ENCODE measurements at regions not wholly inside any gene's neighbourhood (a gene's known extent, or its start where the extent isn't known, plus 50 kb on each side); places are given as distances from the start of the nearest gene placed in this dataset.

DNA sequence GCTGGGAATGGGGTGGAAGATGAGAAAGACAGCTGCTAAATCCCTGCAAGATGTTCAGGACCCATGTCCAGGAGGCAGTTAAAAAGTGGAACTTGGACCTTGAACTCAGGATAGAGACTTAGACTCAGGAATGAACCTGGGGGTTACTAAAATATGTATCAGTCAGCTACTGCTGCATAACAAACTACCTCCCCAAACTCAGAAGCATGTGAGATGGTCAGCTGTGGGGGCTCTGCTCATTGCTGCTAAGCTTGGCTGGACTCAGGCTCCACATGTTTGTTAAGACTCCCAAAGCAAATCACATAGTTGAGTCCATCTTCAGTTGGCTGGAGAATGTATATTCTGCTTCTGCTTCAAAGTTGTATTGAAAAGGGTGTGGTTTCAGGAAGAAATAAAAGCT lies 61.4 kb upstream of the COPS8 start:
- no peak overlapping the region for H3K4me2 ChIP-seq
- H3K27ac ChIP-seq (ENCODE audit: low read depth in 2 of 2, low read length in 1 of 2): no peak overlapping the region
- H3K4me1 ChIP-seq (ENCODE audit: control insufficient read depth in 1 of 2, insufficient read depth in 2 of 2, low read depth in 1 of 2, low read length in 1 of 2): no peaks in the 10 kb centered on the region
- H3F3A ChIP-seq (replicated peaks; ENCODE audit: insufficient read depth): no peaks in the 10 kb centered on the region
- CTCF ChIA-PET: interaction anchor here (1.2 to 4.7 kb wide), 2 partner anchors 511 to 672 kb away, joined by 3 to 65 read pairs; no protein-coding TSS in a partner anchor
- no peak overlapping the region for H2AFZ ChIP-seq (ENCODE audit: low read depth)
- no peak for DNase-seq
- no peaks in the 10 kb centered on the region for H3K9me3 ChIP-seq
- H4K20me1 ChIP-seq (ENCODE audit: insufficient read depth): no peaks in the 10 kb centered on the region
- H3K9ac ChIP-seq: no peak overlapping the region
- H3K36me3 ChIP-seq (replicated peaks in 1 of 2; ENCODE audit: control insufficient read depth in 1 of 2, insufficient read depth in 2 of 2, low read length in 1 of 2): no peaks in the 10 kb centered on the region
- no peaks in the 10 kb centered on the region for H3K27me3 ChIP-seq (ENCODE audit: insufficient read depth)
- no peaks in the 10 kb centered on the region for H3K79me2 ChIP-seq (ENCODE audit: insufficient read depth)
- no peak overlapping the region for H3K4me3 ChIP-seq (ENCODE audit: low read depth in 2 of 2, low read length in 1 of 2)
- TF ChIP-seq, protein P1, sequence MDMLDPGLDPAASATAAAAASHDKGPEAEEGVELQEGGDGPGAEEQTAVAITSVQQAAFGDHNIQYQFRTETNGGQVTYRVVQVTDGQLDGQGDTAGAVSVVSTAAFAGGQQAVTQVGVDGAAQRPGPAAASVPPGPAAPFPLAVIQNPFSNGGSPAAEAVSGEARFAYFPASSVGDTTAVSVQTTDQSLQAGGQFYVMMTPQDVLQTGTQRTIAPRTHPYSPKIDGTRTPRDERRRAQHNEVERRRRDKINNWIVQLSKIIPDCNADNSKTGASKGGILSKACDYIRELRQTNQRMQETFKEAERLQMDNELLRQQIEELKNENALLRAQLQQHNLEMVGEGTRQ (IDR thresholded peaks at IDR 0.05; ENCODE audit: borderline replicate concordance, low read depth, low read length): no peak
- TF ChIP-seq EZH2phosphoT487 (IDR thresholded peaks at IDR 0.05; ENCODE audit: borderline replicate concordance, low read depth) (no peak), POLR2AphosphoS5 (IDR thresholded peaks at IDR 0.05; ENCODE audit: low read depth, low read length) (no peak), RFX5 (IDR thresholded peaks at IDR 0.05; ENCODE audit: low read length) (no peak), ELF1 (IDR thresholded peaks at IDR 0.05) (no peak), FOSL2 (IDR thresholded peaks at IDR 0.05; ENCODE audit: borderline replicate concordance, low read depth) (no peak), GABPA (IDR thresholded peaks at IDR 0.05; ENCODE audit: low read depth) (no peak)
- TF ChIP-seq, protein P2, sequence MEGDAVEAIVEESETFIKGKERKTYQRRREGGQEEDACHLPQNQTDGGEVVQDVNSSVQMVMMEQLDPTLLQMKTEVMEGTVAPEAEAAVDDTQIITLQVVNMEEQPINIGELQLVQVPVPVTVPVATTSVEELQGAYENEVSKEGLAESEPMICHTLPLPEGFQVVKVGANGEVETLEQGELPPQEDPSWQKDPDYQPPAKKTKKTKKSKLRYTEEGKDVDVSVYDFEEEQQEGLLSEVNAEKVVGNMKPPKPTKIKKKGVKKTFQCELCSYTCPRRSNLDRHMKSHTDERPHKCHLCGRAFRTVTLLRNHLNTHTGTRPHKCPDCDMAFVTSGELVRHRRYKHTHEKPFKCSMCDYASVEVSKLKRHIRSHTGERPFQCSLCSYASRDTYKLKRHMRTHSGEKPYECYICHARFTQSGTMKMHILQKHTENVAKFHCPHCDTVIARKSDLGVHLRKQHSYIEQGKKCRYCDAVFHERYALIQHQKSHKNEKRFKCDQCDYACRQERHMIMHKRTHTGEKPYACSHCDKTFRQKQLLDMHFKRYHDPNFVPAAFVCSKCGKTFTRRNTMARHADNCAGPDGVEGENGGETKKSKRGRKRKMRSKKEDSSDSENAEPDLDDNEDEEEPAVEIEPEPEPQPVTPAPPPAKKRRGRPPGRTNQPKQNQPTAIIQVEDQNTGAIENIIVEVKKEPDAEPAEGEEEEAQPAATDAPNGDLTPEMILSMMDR (IDR thresholded peaks at IDR 0.05): no peak
- TF ChIP-seq, protein P3, sequence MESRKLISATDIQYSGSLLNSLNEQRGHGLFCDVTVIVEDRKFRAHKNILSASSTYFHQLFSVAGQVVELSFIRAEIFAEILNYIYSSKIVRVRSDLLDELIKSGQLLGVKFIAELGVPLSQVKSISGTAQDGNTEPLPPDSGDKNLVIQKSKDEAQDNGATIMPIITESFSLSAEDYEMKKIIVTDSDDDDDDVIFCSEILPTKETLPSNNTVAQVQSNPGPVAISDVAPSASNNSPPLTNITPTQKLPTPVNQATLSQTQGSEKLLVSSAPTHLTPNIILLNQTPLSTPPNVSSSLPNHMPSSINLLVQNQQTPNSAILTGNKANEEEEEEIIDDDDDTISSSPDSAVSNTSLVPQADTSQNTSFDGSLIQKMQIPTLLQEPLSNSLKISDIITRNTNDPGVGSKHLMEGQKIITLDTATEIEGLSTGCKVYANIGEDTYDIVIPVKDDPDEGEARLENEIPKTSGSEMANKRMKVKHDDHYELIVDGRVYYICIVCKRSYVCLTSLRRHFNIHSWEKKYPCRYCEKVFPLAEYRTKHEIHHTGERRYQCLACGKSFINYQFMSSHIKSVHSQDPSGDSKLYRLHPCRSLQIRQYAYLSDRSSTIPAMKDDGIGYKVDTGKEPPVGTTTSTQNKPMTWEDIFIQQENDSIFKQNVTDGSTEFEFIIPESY (IDR thresholded peaks at IDR 0.05; ENCODE audit: borderline replicate concordance, low read depth): no peak
- TF ChIP-seq, protein P4, sequence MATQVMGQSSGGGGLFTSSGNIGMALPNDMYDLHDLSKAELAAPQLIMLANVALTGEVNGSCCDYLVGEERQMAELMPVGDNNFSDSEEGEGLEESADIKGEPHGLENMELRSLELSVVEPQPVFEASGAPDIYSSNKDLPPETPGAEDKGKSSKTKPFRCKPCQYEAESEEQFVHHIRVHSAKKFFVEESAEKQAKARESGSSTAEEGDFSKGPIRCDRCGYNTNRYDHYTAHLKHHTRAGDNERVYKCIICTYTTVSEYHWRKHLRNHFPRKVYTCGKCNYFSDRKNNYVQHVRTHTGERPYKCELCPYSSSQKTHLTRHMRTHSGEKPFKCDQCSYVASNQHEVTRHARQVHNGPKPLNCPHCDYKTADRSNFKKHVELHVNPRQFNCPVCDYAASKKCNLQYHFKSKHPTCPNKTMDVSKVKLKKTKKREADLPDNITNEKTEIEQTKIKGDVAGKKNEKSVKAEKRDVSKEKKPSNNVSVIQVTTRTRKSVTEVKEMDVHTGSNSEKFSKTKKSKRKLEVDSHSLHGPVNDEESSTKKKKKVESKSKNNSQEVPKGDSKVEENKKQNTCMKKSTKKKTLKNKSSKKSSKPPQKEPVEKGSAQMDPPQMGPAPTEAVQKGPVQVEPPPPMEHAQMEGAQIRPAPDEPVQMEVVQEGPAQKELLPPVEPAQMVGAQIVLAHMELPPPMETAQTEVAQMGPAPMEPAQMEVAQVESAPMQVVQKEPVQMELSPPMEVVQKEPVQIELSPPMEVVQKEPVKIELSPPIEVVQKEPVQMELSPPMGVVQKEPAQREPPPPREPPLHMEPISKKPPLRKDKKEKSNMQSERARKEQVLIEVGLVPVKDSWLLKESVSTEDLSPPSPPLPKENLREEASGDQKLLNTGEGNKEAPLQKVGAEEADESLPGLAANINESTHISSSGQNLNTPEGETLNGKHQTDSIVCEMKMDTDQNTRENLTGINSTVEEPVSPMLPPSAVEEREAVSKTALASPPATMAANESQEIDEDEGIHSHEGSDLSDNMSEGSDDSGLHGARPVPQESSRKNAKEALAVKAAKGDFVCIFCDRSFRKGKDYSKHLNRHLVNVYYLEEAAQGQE (IDR thresholded peaks at IDR 0.05; ENCODE audit: low read depth, low read length): no peak
- H3K9me2 ChIP-seq: no peaks in the 10 kb centered on the region
- POLR2A ChIA-PET: no interaction called here
